HCT116 (cell line): ENCODE measurements at regions not wholly inside any gene's neighbourhood (a gene's known extent, or its start where the extent isn't known, plus 50 kb on each side); places are given as distances from the start of the nearest gene placed in this dataset.

Experiments used
- ATAC-seq: fragments of 200-7000 bp; cut with Tn5 transposase; 2 replicates; pipeline ENCODE4 v1.9.1; 2020; ENCODE audit warnings: mild to moderate bottlenecking, moderate library complexity
- BruUV-seq: library from RNA; stranded (reverse); fragments of 400-500 nt; replicated peaks from 2 replicates; lab custom pipeline; 2021; lab: Mats Ljungman, UMichigan
- CTCF ChIA-PET: fragments of 300-600 bp; sonication (Branson Sonifier 250); formaldehyde crosslinking; loops from one replicate; lab custom pipeline; 2021; ENCODE audit warnings: antibody characterized with exemption; lab: Charles Lee
- POLR2A ChIA-PET: fragments of 300-600, 350-600 bp; sonication (Branson Sonifier 250); formaldehyde crosslinking; loops from one replicate; lab custom pipeline; 2021; ENCODE audit warnings: antibody characterized with exemption; lab: Charles Lee
- RAD21 ChIA-PET, 2 experiments: fragments of 300-600 bp; sonication (Branson Sonifier 250); formaldehyde crosslinking; loops; one replicate each; lab custom pipeline; 2023; ENCODE audit warnings: low total read pairs in 2 of 2; ENCODE audit not compliant: uncharacterized antibody in 2 of 2, unreplicated experiment in 2 of 2, low non-redundant PET in 1 of 2; lab: Charles Lee
- DNase-seq: peaks from one replicate; pipeline ENCODE4 v3.0.0-alpha.2; 2010; ENCODE audit warnings: low read depth, low spot score
- H2AFZ ChIP-seq: fragments of 200-600 bp; shearing (Covaris generic), sonication (generic); 2 replicates; pipeline ENCODE4 v1.6.1; 2017; ENCODE audit warnings: low read depth, mixed run types, mixed read lengths, antibody characterized with exemption, low read length; ENCODE audit not compliant: poor library complexity, severe bottlenecking
- H3K27ac ChIP-seq: 2 replicates; pipeline ENCODE4 v1.5.1; 2012; ENCODE audit warnings: low read depth, low read length
- H3K27me3 ChIP-seq: fragments of 200-600 bp; sonication (generic); 2 replicates; pipeline ENCODE4 v1.6.1; 2016; ENCODE audit warnings: mixed run types, low read length, mixed read lengths; ENCODE audit not compliant: insufficient read depth
- H3K36me3 ChIP-seq, 2 experiments: fragments of 200-500 bp in 1 of 2; fragments of 200-600 bp in 1 of 2; sonication (Bioruptor generic) in 1 of 2; sonication (generic) in 1 of 2; 2 replicates each; pipeline versions ENCODE4 v1.5.1 to v1.6.1; 2014 to 2016; ENCODE audit warnings: low read length in 2 of 2, inconsistent platforms in 1 of 2, mixed read lengths in 1 of 2, mixed run types in 1 of 2; ENCODE audit not compliant: insufficient read depth in 2 of 2, control insufficient read depth in 1 of 2
- H3K4me1 ChIP-seq, 2 experiments: fragments of 200-600 bp in 1 of 2; sonication (generic) in 1 of 2; 2 replicates each; pipeline versions ENCODE4 v1.5.1 to v1.6.1; 2012 to 2017; ENCODE audit warnings: low read length in 2 of 2, inconsistent platforms in 1 of 2, mild to moderate bottlenecking in 1 of 2, mixed read lengths in 1 of 2, mixed run types in 1 of 2, moderate library complexity in 1 of 2; ENCODE audit not compliant: insufficient read depth in 2 of 2, control insufficient read depth in 1 of 2
- H3K4me2 ChIP-seq: fragments of 200-600 bp; sonication (generic); 2 replicates; pipeline ENCODE4 v1.6.1; 2017; ENCODE audit warnings: mixed run types, low read length, mixed read lengths
- H3K4me3 ChIP-seq, 2 experiments: fragments of 200-600 bp in 1 of 2; sonication (generic) in 1 of 2; replicated peaks in 1 of 2; 2 replicates each; pipeline ENCODE4 v1.5.1; 2011 to 2016; ENCODE audit warnings: low read length in 2 of 2, control low read depth in 1 of 2, low read depth in 1 of 2, mild to moderate bottlenecking in 1 of 2, mixed read lengths in 1 of 2, mixed run types in 1 of 2
- H3K79me2 ChIP-seq: fragments of 200-600 bp; sonication (generic); 2 replicates; pipeline ENCODE4 v1.6.1; 2017; ENCODE audit warnings: mild to moderate bottlenecking, mixed run types, low read length, moderate library complexity, mixed read lengths; ENCODE audit not compliant: insufficient read depth
- H3K9ac ChIP-seq: fragments of 200-600 bp; sonication (generic); 2 replicates; pipeline ENCODE4 v1.6.1; 2016; ENCODE audit warnings: low read length, mixed read lengths
- H3K9me2 ChIP-seq: fragments of 200-600 bp; sonication (generic), shearing (Covaris generic); 2 replicates; pipeline ENCODE4 v1.6.1; 2017; ENCODE audit warnings: mixed run types, mild to moderate bottlenecking, moderate library complexity; ENCODE audit not compliant: insufficient read depth
- H3K9me3 ChIP-seq, 2 experiments: fragments of 200-500 bp in 1 of 2; fragments of 200-600 bp in 1 of 2; sonication (Bioruptor generic) in 1 of 2; sonication (generic) in 1 of 2; 2 replicates each; pipeline ENCODE4 v1.6.1; 2014 to 2017; ENCODE audit warnings: low read length in 2 of 2, mixed read lengths in 2 of 2, inconsistent platforms in 1 of 2, low read depth in 1 of 2, mild to moderate bottlenecking in 1 of 2, mixed run types in 1 of 2, moderate library complexity in 1 of 2; ENCODE audit not compliant: control insufficient read depth in 1 of 2, insufficient read depth in 1 of 2
- H4K20me1 ChIP-seq: fragments of 200-600 bp; sonication (generic), shearing (Covaris generic); 2 replicates; pipeline ENCODE4 v1.6.1; 2017; ENCODE audit warnings: mixed run types, mild to moderate bottlenecking, moderate library complexity; ENCODE audit not compliant: insufficient read depth
- CEBPB ChIP-seq: IDR thresholded peaks from 2 replicates; pipeline ENCODE4 v1.6.1; 2012; ENCODE audit warnings: low read depth
- EGR1 ChIP-seq: IDR thresholded peaks from 2 replicates; pipeline ENCODE4 v1.6.1; 2012; ENCODE audit warnings: low read depth
- EZH2 ChIP-seq: fragments of 200-600 bp; sonication (generic); IDR thresholded peaks from 2 replicates; pipeline ENCODE4 v1.6.1; 2017; ENCODE audit warnings: antibody characterized with exemption, mixed run types
- EZH2phosphoT487 ChIP-seq: fragments of 200-600 bp; IDR thresholded peaks from 2 replicates; pipeline ENCODE4 v1.6.1; 2018; ENCODE audit warnings: antibody characterized with exemption, borderline replicate concordance
- JUND ChIP-seq: IDR thresholded peaks from 2 replicates; pipeline ENCODE4 v1.6.1; 2012
- POLR2A ChIP-seq: IDR thresholded peaks from 2 replicates; pipeline ENCODE4 v1.7.0; 2011; ENCODE audit warnings: borderline replicate concordance; ENCODE audit not compliant: insufficient read depth, insufficient read length; ENCODE audit errors: extremely low read depth
- SP1 ChIP-seq: IDR thresholded peaks from 2 replicates; pipeline ENCODE4 v1.6.1; 2012; ENCODE audit warnings: low read depth
- TCF7L2 ChIP-seq: IDR thresholded peaks from 2 replicates; pipeline ENCODE4 v1.7.0; 2011; ENCODE audit warnings: borderline replicate concordance, inconsistent platforms; ENCODE audit not compliant: insufficient read depth, insufficient read length; ENCODE audit errors: extremely low read depth
- YY1 ChIP-seq: IDR thresholded peaks from 2 replicates; pipeline ENCODE4 v1.6.1; 2011; ENCODE audit warnings: low read length, low read depth, moderate library complexity, mild to moderate bottlenecking; ENCODE audit not compliant: insufficient replicate concordance; ENCODE audit errors: extremely low read depth
- ZFX ChIP-seq: fragments of 450-650 bp; IDR thresholded peaks from 2 replicates; pipeline ENCODE4 v1.6.1; 2017
- intact Hi-C: fragments of 100-400 bp; cut with micrococcal nuclease; formaldehyde crosslinking; loops from 2 replicates; pipeline ENCODE4 v1.10.0; 2022
- TF ChIP-seq, protein P1 (sequence below): IDR thresholded peaks from 2 replicates; pipeline ENCODE4 v1.6.1; 2011; ENCODE audit warnings: mild to moderate bottlenecking, low read length, moderate library complexity; ENCODE audit not compliant: insufficient replicate concordance; ENCODE audit errors: extremely low read depth

DNA sequence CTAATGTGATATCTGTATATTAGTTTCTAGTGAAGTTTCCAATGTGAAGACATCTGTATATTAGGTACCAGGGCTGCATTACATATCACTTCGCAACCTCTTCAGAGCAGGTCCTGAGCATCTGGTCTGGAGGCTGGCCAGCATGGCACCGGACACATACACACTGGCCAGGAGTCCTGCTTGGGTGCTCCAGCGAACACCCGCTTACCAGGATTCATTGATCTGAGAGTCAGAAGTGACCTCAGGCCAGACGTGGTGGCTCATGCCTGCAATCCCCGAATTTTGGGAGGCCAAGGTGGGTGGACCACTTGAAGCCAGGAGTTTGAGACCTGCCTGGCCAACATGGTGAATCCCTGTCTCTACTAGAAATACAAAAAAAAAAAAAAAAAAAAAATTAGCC is 93.0 kb upstream of the IRS2 start:
- no peak for DNase-seq
- RAD21 ChIA-PET: no interaction called here

DNA sequence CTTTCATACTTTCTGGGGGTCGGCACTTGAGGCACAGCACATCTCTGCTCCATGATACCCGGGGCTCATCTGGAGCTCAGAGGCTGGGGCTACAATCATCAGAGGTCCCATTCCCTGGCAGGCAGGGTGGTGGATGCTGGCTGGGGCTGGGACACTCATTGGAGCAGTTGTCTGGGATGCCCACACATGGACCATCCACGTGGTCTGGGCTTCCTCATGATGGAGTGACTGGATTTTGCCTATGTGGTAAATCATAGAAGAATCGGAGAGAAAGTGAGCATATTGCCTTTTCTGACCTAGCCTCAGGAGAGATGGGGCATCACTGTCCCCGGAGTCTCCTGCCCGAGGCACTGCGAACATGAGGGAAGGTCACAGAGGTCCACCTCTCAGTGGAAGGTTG is 91.4 kb upstream of the IRS2 start:
- Histone ChIP-seq H3K4me3 (no peak overlapping the region), H2AFZ (no peak overlapping the region), H3K36me3 (no peaks in the 10 kb centered on the region), H3K79me2 (no peaks in the 10 kb centered on the region), H3K9ac (no peak overlapping the region), H3K4me2 (no peak overlapping the region), H3K27ac (no peak overlapping the region), H3K4me1 (no peaks in the 10 kb centered on the region), H3K9me2 (no peaks in the 10 kb centered on the region), H3K27me3 (no peaks in the 10 kb centered on the region), H3K9me3 (no peaks in the 10 kb centered on the region), H4K20me1 (no peaks in the 10 kb centered on the region)
- CTCF ChIA-PET: no interaction called here
- TF ChIP-seq YY1: no peak
- TF ChIP-seq JUND: no peak
- no TSS peak for BruUV-seq
- no peak for ATAC-seq
- intact Hi-C loops: no loop called here
- no peak for DNase-seq
- POLR2A ChIA-PET: no interaction called here
- RAD21 ChIA-PET: no interaction called here

More for the DNA sequence above, 93.0 kb upstream of the IRS2 start:
- Histone ChIP-seq H3K9me2 (no peaks in the 10 kb centered on the region), H4K20me1 (no peaks in the 10 kb centered on the region), H3K4me3 (no peak overlapping the region)
- TF ChIP-seq EZH2phosphoT487: no peak
- TF ChIP-seq EZH2: no peak
- TF ChIP-seq, protein P1, sequence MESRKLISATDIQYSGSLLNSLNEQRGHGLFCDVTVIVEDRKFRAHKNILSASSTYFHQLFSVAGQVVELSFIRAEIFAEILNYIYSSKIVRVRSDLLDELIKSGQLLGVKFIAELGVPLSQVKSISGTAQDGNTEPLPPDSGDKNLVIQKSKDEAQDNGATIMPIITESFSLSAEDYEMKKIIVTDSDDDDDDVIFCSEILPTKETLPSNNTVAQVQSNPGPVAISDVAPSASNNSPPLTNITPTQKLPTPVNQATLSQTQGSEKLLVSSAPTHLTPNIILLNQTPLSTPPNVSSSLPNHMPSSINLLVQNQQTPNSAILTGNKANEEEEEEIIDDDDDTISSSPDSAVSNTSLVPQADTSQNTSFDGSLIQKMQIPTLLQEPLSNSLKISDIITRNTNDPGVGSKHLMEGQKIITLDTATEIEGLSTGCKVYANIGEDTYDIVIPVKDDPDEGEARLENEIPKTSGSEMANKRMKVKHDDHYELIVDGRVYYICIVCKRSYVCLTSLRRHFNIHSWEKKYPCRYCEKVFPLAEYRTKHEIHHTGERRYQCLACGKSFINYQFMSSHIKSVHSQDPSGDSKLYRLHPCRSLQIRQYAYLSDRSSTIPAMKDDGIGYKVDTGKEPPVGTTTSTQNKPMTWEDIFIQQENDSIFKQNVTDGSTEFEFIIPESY: no peak
- no peak for TF ChIP-seq SP1
- TF ChIP-seq TCF7L2: no peak
- no peak for TF ChIP-seq EGR1
- no peak for TF ChIP-seq ZFX
- TF ChIP-seq POLR2A: no peak
- no peak for TF ChIP-seq JUND
- no peak for TF ChIP-seq CEBPB
- TF ChIP-seq, all 23 proteins: peak for 0
- H3K4me1 ChIP-seq: no peaks in the 10 kb centered on the region
- no peaks in the 10 kb centered on the region for H3K27me3 ChIP-seq
- H3K9ac ChIP-seq: no peak overlapping the region
- no peaks in the 10 kb centered on the region for H3K36me3 ChIP-seq
- no peaks in the 10 kb centered on the region for H3K9me3 ChIP-seq
- CTCF ChIA-PET: no interaction called here
- ATAC-seq: no peak
- intact Hi-C loops: no loop called here
- H2AFZ ChIP-seq: no peak overlapping the region
- BruUV-seq: no TSS peak
- POLR2A ChIA-PET: no interaction called here
- no peak overlapping the region for H3K27ac ChIP-seq
- no peak overlapping the region for H3K4me2 ChIP-seq
- H3K79me2 ChIP-seq: no peaks in the 10 kb centered on the region
